Stomach smooth muscle (tissue), 2 donors: ENCODE measurements at regions not wholly inside any gene's neighbourhood (a gene's known extent, or its start where the extent isn't known, plus 50 kb on each side); places are given as distances from the start of the nearest gene placed in this dataset.

ENCODE experiments used
- H3K27ac ChIP-seq: one replicate; pipeline ENCODE4 v1.7.0; 2013; ENCODE audit warnings: mild to moderate bottlenecking, low read length, inconsistent platforms
- H3K27me3 ChIP-seq, 2 donors: one replicate each; pipeline ENCODE4 v1.7.0; 2013; ENCODE audit warnings: low read length in 2 of 2; ENCODE audit not compliant: insufficient read depth in 2 of 2, control insufficient read depth in 1 of 2
- H3K36me3 ChIP-seq, 2 donors: one replicate each; pipeline ENCODE4 v1.7.0; 2013; ENCODE audit warnings: low read length in 2 of 2; ENCODE audit not compliant: control insufficient read depth in 2 of 2, insufficient read depth in 2 of 2
- H3K4me1 ChIP-seq: one replicate; pipeline ENCODE4 v1.7.0; 2013; ENCODE audit warnings: low read length; ENCODE audit not compliant: control insufficient read depth, insufficient read depth
- H3K4me3 ChIP-seq, 2 donors: one replicate each; pipeline ENCODE4 v1.7.0; 2013; ENCODE audit warnings: low read length in 2 of 2
- H3K9ac ChIP-seq, 2 donors: one replicate each; pipeline ENCODE4 v1.7.0; 2013; ENCODE audit warnings: low read length in 2 of 2, mild to moderate bottlenecking in 1 of 2
- H3K9me3 ChIP-seq, 2 donors: one replicate each; pipeline ENCODE4 v1.7.0; 2013; ENCODE audit warnings: low read length in 2 of 2; ENCODE audit not compliant: control insufficient read depth in 2 of 2
- donor health status: healthy.
- donor health status: Pancreatic carcinoma.

GRCh38 chr9:80107931-80108660, 536.3 kb downstream of the TLE4 start:
- no peak overlapping the region for H3K27ac ChIP-seq
- no peaks in the 10 kb centered on the region for H3K4me1 ChIP-seq
- no peak overlapping the region for H3K4me3 ChIP-seq
- no peak overlapping the region for H3K9ac ChIP-seq
- no peaks in the 10 kb centered on the region for H3K9me3 ChIP-seq
- H3K27me3 ChIP-seq, result no peaks in the 10 kb centered on the region
- no peaks in the 10 kb centered on the region for H3K36me3 ChIP-seq

- no peaks in the 10 kb centered on the region for H3K9me3 ChIP-seq
- no peaks in the 10 kb centered on the region for H3K4me1 ChIP-seq
- no peaks in the 10 kb centered on the region for H3K27me3 ChIP-seq
- H3K9ac ChIP-seq, result no peak overlapping the region
- no peaks in the 10 kb centered on the region for H3K36me3 ChIP-seq
- no peak overlapping the region for H3K4me3 ChIP-seq
- no peak overlapping the region for H3K27ac ChIP-seq
Observed at GRCh38 chr9:80097476-80097875, 525.7 kb downstream of the TLE4 start.

- H3K4me1 ChIP-seq, result no peaks in the 10 kb centered on the region
- no peak overlapping the region for H3K27ac ChIP-seq
- no peak overlapping the region for H3K9ac ChIP-seq
- H3K36me3 ChIP-seq, result no peaks in the 10 kb centered on the region
- H3K4me3 ChIP-seq, result no peak overlapping the region
- H3K27me3 ChIP-seq, result no peaks in the 10 kb centered on the region
- no peaks in the 10 kb centered on the region for H3K9me3 ChIP-seq
Observed at GRCh38 chr9:80094176-80094771, 522.5 kb downstream of the TLE4 start.

- Histone ChIP-seq H3K9ac (no peak overlapping the region), H3K27ac (no peak overlapping the region), H3K36me3 (no peaks in the 10 kb centered on the region), H3K4me1 (no peaks in the 10 kb centered on the region), H3K4me3 (no peak overlapping the region), H3K9me3 (no peaks in the 10 kb centered on the region), H3K27me3 (no peaks in the 10 kb centered on the region)
Observed at GRCh38 chr9:80093695-80094094, 521.9 kb downstream of the TLE4 start.

- Histone ChIP-seq H3K9me3 (no peaks in the 10 kb centered on the region), H3K27ac (no peak overlapping the region), H3K4me3 (no peak overlapping the region), H3K4me1 (peaks cover 2% of the 10 kb centered on the region), H3K27me3 (no peaks in the 10 kb centered on the region), H3K36me3 (no peaks in the 10 kb centered on the region), H3K9ac (no peak overlapping the region)
Observed at GRCh38 chr9:80091526-80091925, 519.8 kb downstream of the TLE4 start.

GRCh38 chr9:80090317-80090716, 518.6 kb downstream of the TLE4 start:
- Histone ChIP-seq H3K9ac (no peak overlapping the region), H3K4me1 (peaks cover 2% of the 10 kb centered on the region), H3K27me3 (no peaks in the 10 kb centered on the region), H3K9me3 (no peaks in the 10 kb centered on the region), H3K4me3 (no peak overlapping the region), H3K36me3 (no peaks in the 10 kb centered on the region), H3K27ac (no peak overlapping the region)

- H3K9me3 ChIP-seq, result peaks cover 0 to 2% of the 10 kb centered on the region in 2 donors
- H3K36me3 ChIP-seq, result no peaks in the 10 kb centered on the region
- no peak overlapping the region for H3K9ac ChIP-seq
- no peaks in the 10 kb centered on the region for H3K27me3 ChIP-seq
- H3K27ac ChIP-seq, result no peak overlapping the region
- H3K4me3 ChIP-seq, result no peak overlapping the region
- peaks cover 2% of the 10 kb centered on the region for H3K4me1 ChIP-seq
Observed at GRCh38 chr9:80086822-80087345, 515.1 kb downstream of the TLE4 start.

- Histone ChIP-seq H3K9me3 (peaks cover 0 to 2% of the 10 kb centered on the region in 2 donors), H3K9ac (no peak overlapping the region), H3K27ac (no peak overlapping the region), H3K4me3 (no peak overlapping the region), H3K36me3 (no peaks in the 10 kb centered on the region), H3K4me1 (peaks cover 2% of the 10 kb centered on the region), H3K27me3 (no peaks in the 10 kb centered on the region)
Observed at GRCh38 chr9:80086386-80086785, 514.6 kb downstream of the TLE4 start.

- Histone ChIP-seq H3K9ac (no peak overlapping the region), H3K27ac (no peak overlapping the region), H3K4me1 (peaks cover 2% of the 10 kb centered on the region), H3K27me3 (no peaks in the 10 kb centered on the region), H3K4me3 (no peak overlapping the region), H3K9me3 (peaks cover 4 to 6% of the 10 kb centered on the region in 2 donors), H3K36me3 (no peaks in the 10 kb centered on the region)
Observed at GRCh38 chr9:80085668-80086067, 513.9 kb downstream of the TLE4 start.

GRCh38 chr9:80082213-80082612, 510.4 kb downstream of the TLE4 start:
- Histone ChIP-seq H3K27ac (no peak overlapping the region), H3K9ac (no peak overlapping the region), H3K4me1 (peaks cover 2% of the 10 kb centered on the region), H3K9me3 (peaks cover 4 to 6% of the 10 kb centered on the region in 2 donors), H3K27me3 (no peaks in the 10 kb centered on the region), H3K4me3 (no peak overlapping the region), H3K36me3 (no peaks in the 10 kb centered on the region)

GRCh38 chr9:80078826-80079225, 507.1 kb downstream of the TLE4 start:
- Histone ChIP-seq H3K27ac (no peak overlapping the region), H3K4me1 (no peaks in the 10 kb centered on the region), H3K9ac (no peak overlapping the region), H3K9me3 (peaks cover 4 to 6% of the 10 kb centered on the region in 2 donors), H3K4me3 (no peak overlapping the region), H3K27me3 (no peaks in the 10 kb centered on the region), H3K36me3 (no peaks in the 10 kb centered on the region)
